Tibial artery (tissue), 4 donors: ENCODE measurements at regions not wholly inside any gene's neighbourhood (a gene's known extent, or its start where the extent isn't known, plus 50 kb on each side); places are given as distances from the start of the nearest gene placed in this dataset.

Experiments used
- DNase-seq, 2 donors: peaks; one replicate each; pipeline ENCODE4 v3.0.0-alpha.2; 2019
- H3K27ac ChIP-seq, 2 donors: fragments of 200-600 bp; sonication (generic) in 1 of 2; 1 replicate in 1 of 2; 2 replicates in 1 of 2; pipeline ENCODE4 v1.5.1; 2018 to 2019; ENCODE audit warnings: mild to moderate bottlenecking in 1 of 2
- H3K27me3 ChIP-seq, 2 donors: fragments of 200-600 bp; sonication (generic) in 1 of 2; one replicate each; pipeline versions ENCODE4 v1.5.1 to v1.6.0; 2016 to 2019
- H3K36me3 ChIP-seq, 3 donors: fragments of 200-600 bp; sonication (generic) in 2 of 3; one replicate each; pipeline ENCODE4 v1.5.1; 2016 to 2019; ENCODE audit warnings: mild to moderate bottlenecking in 2 of 3
- H3K4me1 ChIP-seq, 4 donors: fragments of 200-600 bp; sonication (generic) in 2 of 4; 1 replicate in 3 of 4; 2 replicates in 1 of 4; pipeline ENCODE4 v1.5.1; 2016 to 2019
- H3K4me3 ChIP-seq, 2 donors: fragments of 200-600 bp; sonication (generic) in 1 of 2; 1 replicate in 1 of 2; 2 replicates in 1 of 2; pipeline ENCODE4 v1.5.1; 2018 to 2019; ENCODE audit warnings: mild to moderate bottlenecking in 2 of 2
- H3K9me3 ChIP-seq, 3 donors: fragments of 200-600 bp; sonication (generic) in 1 of 3; one replicate each; pipeline ENCODE4 v1.5.1; 2016 to 2019
- intact Hi-C: fragments of 100-400 bp; cut with DNase I; formaldehyde crosslinking; loops from one replicate; pipeline ENCODE4 v1.15.0; 2023; ENCODE audit warnings: low total_unique reads
- TF ChIP-seq, protein P1 (sequence below), 2 experiments: fragments of 200-600 bp in 1 of 2; fragments of 450-650 bp in 1 of 2; IDR thresholded peaks; one replicate each; pipeline ENCODE4 v1.5.1; 2017 to 2019; ENCODE audit warnings: antibody characterized with exemption in 2 of 2, mild to moderate bottlenecking in 1 of 2, moderate library complexity in 1 of 2

DNA sequence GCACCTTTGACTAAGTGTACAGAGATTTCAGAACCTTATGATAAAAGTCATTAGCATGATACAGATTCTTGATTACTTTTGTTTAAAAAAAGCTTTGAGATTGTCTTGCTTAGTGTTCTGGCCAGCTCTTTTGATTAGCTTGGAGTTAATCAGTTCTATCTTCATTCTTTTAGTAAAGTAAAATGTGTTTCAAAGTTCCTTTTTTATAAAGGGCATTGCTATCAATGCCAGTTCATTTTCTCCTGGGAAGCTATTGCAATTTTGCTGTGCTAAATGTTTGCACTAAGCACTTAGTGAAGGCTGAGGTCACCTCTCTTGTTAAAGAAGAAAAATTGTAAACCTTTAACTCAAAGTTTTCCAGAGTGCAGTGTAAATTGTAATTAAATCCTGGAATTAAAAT, 946.7 kb upstream of the TMPRSS15 start:
- H3K27me3 ChIP-seq, result no peaks in the 10 kb centered on the region
- H3K36me3 ChIP-seq, result no peaks in the 10 kb centered on the region
- no peak overlapping the region for H3K27ac ChIP-seq
- TF ChIP-seq, protein P1, sequence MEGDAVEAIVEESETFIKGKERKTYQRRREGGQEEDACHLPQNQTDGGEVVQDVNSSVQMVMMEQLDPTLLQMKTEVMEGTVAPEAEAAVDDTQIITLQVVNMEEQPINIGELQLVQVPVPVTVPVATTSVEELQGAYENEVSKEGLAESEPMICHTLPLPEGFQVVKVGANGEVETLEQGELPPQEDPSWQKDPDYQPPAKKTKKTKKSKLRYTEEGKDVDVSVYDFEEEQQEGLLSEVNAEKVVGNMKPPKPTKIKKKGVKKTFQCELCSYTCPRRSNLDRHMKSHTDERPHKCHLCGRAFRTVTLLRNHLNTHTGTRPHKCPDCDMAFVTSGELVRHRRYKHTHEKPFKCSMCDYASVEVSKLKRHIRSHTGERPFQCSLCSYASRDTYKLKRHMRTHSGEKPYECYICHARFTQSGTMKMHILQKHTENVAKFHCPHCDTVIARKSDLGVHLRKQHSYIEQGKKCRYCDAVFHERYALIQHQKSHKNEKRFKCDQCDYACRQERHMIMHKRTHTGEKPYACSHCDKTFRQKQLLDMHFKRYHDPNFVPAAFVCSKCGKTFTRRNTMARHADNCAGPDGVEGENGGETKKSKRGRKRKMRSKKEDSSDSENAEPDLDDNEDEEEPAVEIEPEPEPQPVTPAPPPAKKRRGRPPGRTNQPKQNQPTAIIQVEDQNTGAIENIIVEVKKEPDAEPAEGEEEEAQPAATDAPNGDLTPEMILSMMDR (IDR thresholded peaks at IDR 0.05), result no peak
- H3K4me3 ChIP-seq, result no peak overlapping the region
- intact Hi-C loops, result no loop called here
- H3K4me1 ChIP-seq, result no peaks in the 10 kb centered on the region
- no peak for DNase-seq
- H3K9me3 ChIP-seq, result no peaks in the 10 kb centered on the region

GRCh38 chr21:19353256-19353655, 949.7 kb upstream of the TMPRSS15 start:
- no peaks in the 10 kb centered on the region for H3K9me3 ChIP-seq

DNA sequence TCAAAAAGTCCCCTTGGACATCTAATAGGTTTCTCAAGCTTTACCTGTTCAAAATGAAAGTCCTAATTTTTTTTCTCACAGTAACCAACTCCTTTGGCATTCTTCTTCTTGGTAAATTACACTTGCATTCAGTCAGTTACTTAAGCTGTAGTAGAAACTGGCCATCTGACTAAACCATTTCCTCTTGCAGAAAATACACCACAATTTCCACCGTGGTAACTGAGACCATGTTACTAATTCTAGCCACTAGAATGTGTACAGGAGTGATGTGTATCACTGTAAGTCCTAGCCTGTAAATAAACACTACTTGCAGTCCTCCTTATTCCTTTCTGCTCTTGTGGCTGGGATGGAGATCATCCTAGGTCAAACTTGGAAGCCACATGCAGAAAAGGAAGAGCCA, 965.4 kb upstream of the TMPRSS15 start:
- Histone ChIP-seq H3K27me3 (no peaks in the 10 kb centered on the region), H3K36me3 (no peaks in the 10 kb centered on the region), H3K9me3 (no peaks in the 10 kb centered on the region), H3K27ac (no peak overlapping the region), H3K4me3 (no peak overlapping the region), H3K4me1 (no peaks in the 10 kb centered on the region)
- DNase-seq, result no peak
- TF ChIP-seq, protein P1 (IDR thresholded peaks at IDR 0.05), result no peak
- intact Hi-C loops, result no loop called here

More at GRCh38 chr21:19353256-19353655, 949.7 kb upstream of the TMPRSS15 start:
- H3K4me3 ChIP-seq, result no peak overlapping the region
- H3K4me1 ChIP-seq, result no peaks in the 10 kb centered on the region
- no peaks in the 10 kb centered on the region for H3K36me3 ChIP-seq
- H3K27ac ChIP-seq, result no peak overlapping the region
- TF ChIP-seq, protein P1 (IDR thresholded peaks at IDR 0.05), result no peak
- intact Hi-C loops, result no loop called here
- no peak for DNase-seq
- H3K27me3 ChIP-seq, result no peaks in the 10 kb centered on the region

DNA sequence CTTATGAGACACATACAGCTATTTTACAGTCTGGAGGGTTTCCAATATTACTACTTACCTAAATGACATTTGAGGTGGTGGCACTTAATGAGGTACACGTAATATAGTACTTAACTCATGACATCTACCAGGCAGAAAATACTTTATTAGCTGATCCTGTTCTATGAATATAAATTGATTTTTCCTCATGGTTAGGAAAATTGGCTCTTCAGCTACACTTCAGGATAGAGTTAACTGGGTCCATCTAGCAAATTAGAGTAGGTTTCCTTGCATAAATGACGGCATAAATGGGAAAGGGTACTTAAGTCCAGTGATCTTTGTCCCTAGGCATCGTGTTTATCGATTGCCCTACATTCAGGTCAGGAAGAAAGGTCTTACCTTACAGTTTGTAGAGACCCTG, 988.8 kb upstream of the TMPRSS15 start:
- Histone ChIP-seq H3K27ac (no peak overlapping the region), H3K27me3 (no peaks in the 10 kb centered on the region), H3K36me3 (no peaks in the 10 kb centered on the region), H3K9me3 (no peaks in the 10 kb centered on the region), H3K4me3 (no peak overlapping the region), H3K4me1 (no peaks in the 10 kb centered on the region)
- no peak for DNase-seq
- intact Hi-C loops, result no loop called here
- TF ChIP-seq, protein P1 (IDR thresholded peaks at IDR 0.05), result no peak

DNA sequence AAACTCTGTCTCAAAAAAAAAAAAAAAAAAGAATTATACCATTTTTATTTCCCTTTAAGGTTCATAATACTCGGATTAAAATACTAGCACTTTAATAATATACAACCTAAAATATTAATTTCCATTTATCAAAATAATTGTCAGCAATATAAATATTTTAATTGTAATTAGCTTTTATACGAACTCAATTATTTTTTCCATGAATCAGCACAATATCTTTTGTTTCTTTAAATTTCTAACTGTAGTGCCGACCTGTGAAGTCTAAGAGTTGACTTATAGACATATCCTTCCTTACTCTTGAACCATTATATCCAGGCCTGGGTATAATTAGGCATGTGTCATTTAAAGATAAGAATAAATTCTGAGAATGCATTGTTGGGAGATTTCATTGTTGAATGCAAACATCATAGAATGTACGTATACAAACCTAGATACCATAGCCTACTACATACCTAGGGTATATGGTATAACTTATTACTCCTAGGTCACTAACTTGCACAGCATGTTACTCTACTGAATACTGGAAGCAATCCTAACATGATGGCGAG, 996.7 kb upstream of the TMPRSS15 start:
- Histone ChIP-seq H3K36me3 (no peaks in the 10 kb centered on the region), H3K27me3 (no peaks in the 10 kb centered on the region), H3K4me1 (no peaks in the 10 kb centered on the region), H3K27ac (no peak overlapping the region), H3K9me3 (no peaks in the 10 kb centered on the region), H3K4me3 (no peak overlapping the region)
- intact Hi-C loops, result no loop called here
- TF ChIP-seq, protein P1 (IDR thresholded peaks at IDR 0.05), result no peak
- DNase-seq, result no peak

DNA sequence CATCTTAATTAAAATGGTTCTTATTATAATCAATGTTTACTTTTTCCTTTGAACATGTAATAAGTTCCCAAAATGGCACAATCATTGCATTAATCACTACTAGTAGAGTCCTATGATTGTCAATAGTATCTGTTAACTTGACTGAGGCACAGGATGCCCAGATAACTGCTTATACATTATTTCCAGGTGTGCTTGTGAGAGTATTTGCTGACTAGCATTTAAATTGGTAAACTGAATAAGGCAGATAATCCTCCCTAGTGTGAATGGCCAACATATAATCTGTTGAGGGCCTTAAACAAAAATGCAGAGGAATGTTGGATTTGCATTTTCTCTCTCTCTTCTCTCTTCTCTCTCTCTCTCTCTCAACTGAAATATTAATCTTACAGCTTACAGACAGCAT, 999.3 kb upstream of the TMPRSS15 start:
- H3K4me1 ChIP-seq, result no peaks in the 10 kb centered on the region
- no peak overlapping the region for H3K27ac ChIP-seq
- intact Hi-C loops, result no loop called here
- no peak overlapping the region for H3K4me3 ChIP-seq
- DNase-seq, result no peak
- H3K27me3 ChIP-seq, result no peaks in the 10 kb centered on the region
- TF ChIP-seq, protein P1 (IDR thresholded peaks at IDR 0.05), result no peak
- H3K36me3 ChIP-seq, result no peaks in the 10 kb centered on the region
- H3K9me3 ChIP-seq, result no peaks in the 10 kb centered on the region
